ENCODE measurements at regions not wholly inside any gene's neighbourhood (a gene's known extent, or its start where the extent isn't known, plus 50 kb on each side); places are given as distances from the start of the nearest gene placed in this dataset.

GRCh38 chr18:22325396-22325795 lies 92.3 kb downstream of the CTAGE1 start:
- no peak for DNase-seq

- no peak for DNase-seq
Observed at GRCh38 chr18:22324191-22325131, 93.3 kb downstream of the CTAGE1 start.

- DNase-seq = no peak
Observed at GRCh38 chr18:22322243-22322691, 95.4 kb downstream of the CTAGE1 start.

- DNase-seq = no peak
Observed at GRCh38 chr18:22320771-22321170, 96.9 kb downstream of the CTAGE1 start.

- no peak for DNase-seq
Observed at GRCh38 chr18:22320155-22320554, 97.6 kb downstream of the CTAGE1 start.

- no peak for DNase-seq
Observed at GRCh38 chr18:22318745-22319407, 98.8 kb downstream of the CTAGE1 start.

- DNase-seq = no peak
Observed at GRCh38 chr18:22314420-22314819, 103.3 kb downstream of the CTAGE1 start.

GRCh38 chr18:22314001-22314400 lies 103.7 kb downstream of the CTAGE1 start:
- DNase-seq = no peak

- DNase-seq = no peak
Observed at GRCh38 chr18:22311301-22311700, 106.4 kb downstream of the CTAGE1 start.

- no peak for DNase-seq
Observed at GRCh38 chr18:22309191-22309590, 108.5 kb downstream of the CTAGE1 start.

- DNase-seq = no peak
Observed at GRCh38 chr18:22307528-22307927, 110.2 kb downstream of the CTAGE1 start.

GRCh38 chr18:22303927-22304326 lies 113.8 kb downstream of the CTAGE1 start:
- no peak for DNase-seq

- DNase-seq = no peak
Observed at GRCh38 chr18:22302144-22302543, 115.6 kb downstream of the CTAGE1 start.

- DNase-seq = no peak
Observed at GRCh38 chr18:22300665-22301636, 116.8 kb downstream of the CTAGE1 start.

- no peak for DNase-seq
Observed at GRCh38 chr18:22297008-22297407, 120.7 kb downstream of the CTAGE1 start.

GRCh38 chr18:22296304-22296703 lies 121.4 kb downstream of the CTAGE1 start:
- no peak for DNase-seq

- DNase-seq = no peak
Observed at GRCh38 chr18:22293417-22293816, 124.0 kb downstream of the GATA6 start.

GRCh38 chr18:22290004-22290403 lies 120.6 kb downstream of the GATA6 start:
- no peak for DNase-seq

- DNase-seq = no peak
Observed at GRCh38 chr18:22286585-22286984, 117.2 kb downstream of the GATA6 start.

- DNase-seq = no peak
Observed at GRCh38 chr18:22285361-22286140, 116.2 kb downstream of the GATA6 start.

- no peak for DNase-seq
Observed at GRCh38 chr18:22284581-22285360, 115.4 kb downstream of the GATA6 start.

Measured in midbrain (tissue), 1 donor.